OCI-LY7 (cell line): ENCODE measurements at regions not wholly inside any gene's neighbourhood (a gene's known extent, or its start where the extent isn't known, plus 50 kb on each side); places are given as distances from the start of the nearest gene placed in this dataset.

Experiments used
- BruUV-seq: library from RNA; stranded (reverse); fragments of 400-500 nt; replicated peaks from 2 replicates; lab custom pipeline; 2021; lab: Mats Ljungman, UMichigan
- CTCF ChIA-PET: fragments of 300-600 bp; sonication (Branson Sonifier 250); formaldehyde crosslinking; loops from one replicate; lab custom pipeline; 2022; ENCODE audit warnings: antibody characterized with exemption; ENCODE audit not compliant: unreplicated experiment; lab: Charles Lee
- POLR2A ChIA-PET: fragments of 300-600 bp; sonication (Branson Sonifier 250); formaldehyde crosslinking; loops from one replicate; lab custom pipeline; 2022; ENCODE audit warnings: antibody characterized with exemption; lab: Charles Lee
- DNase-seq: peaks from one replicate; pipeline ENCODE4 v3.0.0-alpha.2; 2015; ENCODE audit warnings: low spot score
- H2AFZ ChIP-seq: fragments of 200-600 bp; sonication (generic), shearing (Covaris generic); 2 replicates; pipeline ENCODE4 v1.6.1; 2014; ENCODE audit warnings: mild to moderate bottlenecking, antibody characterized with exemption, low read length, moderate library complexity
- H3K27ac ChIP-seq: fragments of 200-600 bp; sonication (generic); 2 replicates; pipeline ENCODE4 v1.5.1; 2014; ENCODE audit warnings: mixed run types, low read depth, mild to moderate bottlenecking, moderate library complexity, low read length, inconsistent platforms; ENCODE audit not compliant: poor library complexity, severe bottlenecking
- H3K36me3 ChIP-seq: fragments of 200-600 bp; sonication (generic); 2 replicates; pipeline ENCODE4 v1.6.1; 2014; ENCODE audit warnings: mild to moderate bottlenecking, antibody characterized with exemption, low read length, moderate library complexity, mixed read lengths; ENCODE audit not compliant: insufficient read depth
- H3K4me1 ChIP-seq: fragments of 200-600 bp; sonication (generic); 2 replicates; pipeline ENCODE4 v1.5.1; 2014; ENCODE audit warnings: mild to moderate bottlenecking, low read length; ENCODE audit not compliant: insufficient read depth, poor library complexity, severe bottlenecking
- H3K4me2 ChIP-seq: fragments of 200-600 bp; sonication (generic); 2 replicates; pipeline ENCODE4 v1.6.1; 2014; ENCODE audit warnings: mild to moderate bottlenecking, low read length
- H3K4me3 ChIP-seq: fragments of 200-600 bp; sonication (generic); 2 replicates; pipeline ENCODE4 v1.5.1; 2014; ENCODE audit warnings: mild to moderate bottlenecking, low read depth, low read length; ENCODE audit not compliant: poor library complexity, severe bottlenecking
- H3K79me2 ChIP-seq: fragments of 200-600 bp; sonication (generic); 2 replicates; pipeline ENCODE4 v1.6.1; 2016; ENCODE audit warnings: low read depth, mild to moderate bottlenecking, low read length, moderate library complexity, mixed read lengths; ENCODE audit not compliant: insufficient read depth
- H3K9me2 ChIP-seq: fragments of 200-600 bp; sonication (generic); 2 replicates; pipeline ENCODE4 v1.6.1; 2016; ENCODE audit warnings: mild to moderate bottlenecking, low read length, mixed read lengths; ENCODE audit not compliant: insufficient read depth
- H3K9me3 ChIP-seq: fragments of 200-600 bp; sonication (generic); 2 replicates; pipeline ENCODE4 v1.6.1; 2014; ENCODE audit warnings: mild to moderate bottlenecking, mixed run types, low read length, mixed read lengths
- H4K20me1 ChIP-seq: fragments of 200-600 bp; sonication (generic); 2 replicates; pipeline ENCODE4 v1.6.1; 2014; ENCODE audit warnings: mild to moderate bottlenecking, antibody characterized with exemption, low read length, moderate library complexity, mixed read lengths; ENCODE audit not compliant: insufficient read depth
- CTCF ChIP-seq: fragments of 200-600 bp; sonication (generic); conservative IDR thresholded peaks from 2 replicates; pipeline ENCODE4 v1.5.1; 2014; ENCODE audit warnings: mild to moderate bottlenecking, antibody characterized with exemption, low read length, moderate library complexity, mixed read lengths
- EZH2phosphoT487 ChIP-seq: fragments of 200-600 bp; sonication (generic); IDR thresholded peaks from 2 replicates; pipeline ENCODE4 v1.6.1; 2018; ENCODE audit warnings: low read depth, borderline replicate concordance, mild to moderate bottlenecking, mixed run types, antibody characterized with exemption, low read length, moderate library complexity, mixed read lengths
- intact Hi-C: fragments of 100-400 bp; cut with micrococcal nuclease; formaldehyde crosslinking; loops from one replicate; pipeline ENCODE4 v1.10.0; 2022; ENCODE audit not compliant: unreplicated experiment

- intact Hi-C loops = loop anchor here (5.0 kb wide), 1 partner anchor 51 kb away; no protein-coding TSS in a partner anchor
- no peak overlapping the region for H3K27ac ChIP-seq
- no TSS peak for BruUV-seq
- ChIA-PET CTCF (no interaction called here), POLR2A (interaction anchor here (1.5 kb wide), 1 partner anchor 34 kb away, joined by 3 read pairs; no protein-coding TSS in a partner anchor)
- TF ChIP-seq CTCF (no peak), EZH2phosphoT487 (no peak)
- H3K4me3 ChIP-seq = no peak overlapping the region
- H3K4me1 ChIP-seq = peaks cover 18% of the 10 kb centered on the region
- no peak overlapping the region for H2AFZ ChIP-seq
- no peaks in the 10 kb centered on the region for H4K20me1 ChIP-seq
- H3K79me2 ChIP-seq = no peaks in the 10 kb centered on the region
- no peaks in the 10 kb centered on the region for H3K9me3 ChIP-seq
- DNase-seq = no peak
- no peak overlapping the region for H3K4me2 ChIP-seq
- no peaks in the 10 kb centered on the region for H3K36me3 ChIP-seq
- no peaks in the 10 kb centered on the region for H3K9me2 ChIP-seq
These were observed 231.3 kb upstream of the AMIGO2 start for GRCh38 chr12:47311010-47311409.

- BruUV-seq = no TSS peak
These were observed 228.9 kb upstream of the AMIGO2 start for GRCh38 chr12:47308672-47309071.

More at GRCh38 chr12:47308672-47309071, 228.9 kb upstream of the AMIGO2 start:
- H4K20me1 ChIP-seq = no peaks in the 10 kb centered on the region
- H3K4me2 ChIP-seq = no peak overlapping the region
- H3K9me3 ChIP-seq = no peaks in the 10 kb centered on the region
- TF ChIP-seq CTCF = no peak
- no peak for TF ChIP-seq EZH2phosphoT487
- no peak overlapping the region for H2AFZ ChIP-seq
- H3K36me3 ChIP-seq = no peaks in the 10 kb centered on the region
- ChIA-PET POLR2A (interaction anchor here (0.6 to 0.7 kb wide), 2 partner anchors 11 to 967 kb away, joined by 3 to 6 read pairs; no protein-coding TSS in a partner anchor), CTCF (no interaction called here)
- peaks cover 18% of the 10 kb centered on the region for H3K4me1 ChIP-seq
- DNase-seq = no peak
- H3K27ac ChIP-seq = no peak overlapping the region
- H3K4me3 ChIP-seq = no peak overlapping the region
- no peaks in the 10 kb centered on the region for H3K79me2 ChIP-seq
- H3K9me2 ChIP-seq = no peaks in the 10 kb centered on the region
- intact Hi-C loops = no loop called here
